Activated CD4-positive, alpha-beta memory T cell treated with anti-CD3 and anti-CD28 coated beads, Interleukin-2, amount 10 ng/mL, durations not matched to agents 7 days and 5 days (primary cell): ENCODE measurements at regions not wholly inside any gene's neighbourhood (a gene's known extent, or its start where the extent isn't known, plus 50 kb on each side); places are given as distances from the start of the nearest gene placed in this dataset.

Experiments
- CTCF ChIA-PET: fragments of 350-600 bp; sonication (Branson Sonifier 250); formaldehyde crosslinking; loops from one replicate; lab custom pipeline; 2021; ENCODE audit warnings: antibody characterized with exemption, inconsistent platforms; lab: Charles Lee
- POLR2A ChIA-PET: fragments of 350-600 bp; sonication (Branson Sonifier 250); formaldehyde crosslinking; loops from one replicate; lab custom pipeline; 2021; ENCODE audit warnings: antibody characterized with exemption; lab: Charles Lee
- DNase-seq: peaks from one replicate; pipeline ENCODE4 v3.0.0-alpha.2; 2020
- H3K27ac Mint-ChIP-seq: one replicate; pipeline ENCODE4 v1.8.0; 2021; ENCODE audit warnings: mild to moderate bottlenecking, mixed read lengths
- H3K27me3 Mint-ChIP-seq: one replicate; pipeline ENCODE4 v1.8.0; 2021; ENCODE audit warnings: mixed read lengths
- H3K36me3 Mint-ChIP-seq: one replicate; pipeline ENCODE4 v1.8.0; 2021; ENCODE audit warnings: low read depth, mixed read lengths
- H3K4me1 Mint-ChIP-seq: one replicate; pipeline ENCODE4 v1.8.0; 2021; ENCODE audit warnings: mixed read lengths
- H3K4me3 Mint-ChIP-seq: one replicate; pipeline ENCODE4 v1.8.0; 2021; ENCODE audit warnings: mild to moderate bottlenecking, mixed read lengths
- H3K9me3 Mint-ChIP-seq: one replicate; pipeline ENCODE4 v1.8.0; 2021; ENCODE audit warnings: mixed read lengths

DNA sequence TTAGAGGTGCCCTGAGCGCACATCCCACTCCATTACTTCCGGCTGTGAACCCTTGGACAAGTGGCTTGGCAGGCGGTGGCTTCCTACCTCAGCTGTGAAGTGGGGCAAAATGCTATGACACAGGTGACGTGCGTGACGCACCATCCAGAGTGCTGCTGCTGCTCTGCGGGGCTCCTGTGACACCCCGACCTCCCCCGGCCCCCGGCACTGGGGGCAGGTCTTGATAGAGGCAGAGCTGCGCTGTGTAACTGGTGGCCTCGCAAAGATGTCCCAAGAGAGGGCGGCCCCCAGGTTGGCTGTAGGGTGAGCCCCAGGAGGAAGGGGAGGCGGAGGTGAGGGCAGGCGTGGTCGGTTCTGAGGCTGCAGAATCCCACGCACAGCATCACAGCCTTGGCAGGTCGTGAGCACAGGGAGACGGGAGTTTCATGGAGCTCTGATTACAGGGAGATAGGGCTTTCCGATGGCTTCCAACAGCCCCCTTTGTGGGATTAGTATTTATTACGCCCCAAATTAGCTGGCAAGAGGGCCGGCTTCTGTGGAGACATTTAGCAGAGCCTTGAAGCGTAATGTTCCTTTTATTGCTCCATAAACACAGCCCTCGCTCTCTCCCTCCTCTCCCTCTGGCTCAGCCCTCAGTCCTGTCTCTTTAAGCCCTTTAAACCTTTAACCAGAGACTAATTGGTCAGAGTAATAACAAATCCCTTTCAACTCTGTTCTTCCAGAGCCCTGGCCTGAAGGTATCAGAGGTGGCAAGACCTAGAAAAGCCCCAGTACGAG is 328.1 kb downstream of the C16orf95 start:
- Mint-ChIP-seq H3K27ac (no peak overlapping the region), H3K36me3 (no peaks in the 10 kb centered on the region), H3K27me3 (peaks cover 4% of the 10 kb centered on the region), H3K4me1 (peaks cover 4% of the 10 kb centered on the region), H3K4me3 (no peak overlapping the region), H3K9me3 (no peaks in the 10 kb centered on the region)
- POLR2A ChIA-PET, result no interaction called here
- CTCF ChIA-PET, result no interaction called here
- DNase-seq, result no peak

DNA sequence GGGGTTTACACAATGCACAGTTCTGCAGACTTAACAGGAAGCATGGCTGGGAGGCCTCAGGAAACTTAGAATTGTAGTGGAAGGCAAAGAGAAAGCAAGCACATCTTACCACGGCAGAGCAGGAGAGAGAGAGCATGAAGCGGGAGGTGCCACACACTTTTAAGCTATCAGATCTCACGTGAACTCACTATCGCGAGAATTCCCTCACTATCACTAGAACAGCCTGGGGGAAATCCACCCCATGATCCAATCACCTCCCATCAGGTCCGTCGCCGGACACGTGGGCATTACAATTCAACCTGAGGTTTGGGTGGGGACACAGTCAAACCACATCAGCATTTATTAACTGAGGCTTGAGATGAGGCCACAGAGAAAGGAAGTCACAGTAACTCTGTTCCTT is 326.7 kb downstream of the C16orf95 start:
- ChIA-PET CTCF (no interaction called here), POLR2A (no interaction called here)
- H3K27ac Mint-ChIP-seq, result no peak overlapping the region
- peaks cover 4% of the 10 kb centered on the region for H3K4me1 Mint-ChIP-seq
- peaks cover 4% of the 10 kb centered on the region for H3K27me3 Mint-ChIP-seq
- no peak for DNase-seq
- no peaks in the 10 kb centered on the region for H3K9me3 Mint-ChIP-seq
- no peaks in the 10 kb centered on the region for H3K36me3 Mint-ChIP-seq
- H3K4me3 Mint-ChIP-seq, result no peak overlapping the region

DNA sequence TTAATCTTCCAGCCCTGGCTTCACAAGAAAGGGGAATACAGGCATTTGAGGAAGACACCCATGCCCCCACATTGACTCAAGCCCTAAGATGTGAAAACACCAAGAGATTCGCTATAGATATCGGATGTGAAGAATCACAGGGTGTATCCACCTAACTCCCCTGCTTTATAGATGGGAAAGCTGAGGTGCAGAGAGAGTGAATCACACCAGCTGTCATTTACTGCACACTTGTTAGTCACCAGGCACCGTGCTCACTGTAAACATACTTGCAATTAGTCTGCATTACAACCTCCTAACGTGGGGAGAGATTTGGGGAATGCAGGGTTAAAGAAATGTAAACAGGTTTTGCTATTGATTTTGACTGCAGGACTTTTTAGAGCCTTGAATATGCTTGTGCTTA is 325.5 kb downstream of the C16orf95 start:
- H3K4me3 Mint-ChIP-seq, result no peak overlapping the region
- no peaks in the 10 kb centered on the region for H3K36me3 Mint-ChIP-seq
- no peak overlapping the region for H3K27ac Mint-ChIP-seq
- ChIA-PET POLR2A (no interaction called here), CTCF (no interaction called here)
- peaks cover 4% of the 10 kb centered on the region for H3K4me1 Mint-ChIP-seq
- no peaks in the 10 kb centered on the region for H3K9me3 Mint-ChIP-seq
- peaks cover 4% of the 10 kb centered on the region for H3K27me3 Mint-ChIP-seq
- DNase-seq, result no peak

DNA sequence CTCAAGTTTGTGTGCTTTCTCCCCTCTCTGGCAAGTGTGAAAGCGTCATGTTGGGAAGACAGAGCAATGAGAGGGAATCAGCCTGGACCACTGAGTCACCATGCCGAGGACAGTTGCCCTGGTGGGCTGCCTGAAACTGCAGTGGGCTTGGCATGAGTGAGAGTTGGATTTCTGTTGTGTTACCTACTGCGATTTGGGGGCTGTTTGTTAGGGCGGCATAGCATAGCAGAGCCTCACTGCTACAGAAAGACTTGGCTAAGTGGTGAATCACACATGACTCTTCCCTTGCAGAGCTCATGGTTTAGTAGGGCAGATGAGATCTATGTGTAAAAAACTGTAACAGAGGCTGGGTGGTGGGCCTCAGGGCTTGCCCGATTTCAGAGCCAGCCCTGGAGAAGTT is 324.6 kb downstream of the C16orf95 start:
- Mint-ChIP-seq H3K9me3 (no peaks in the 10 kb centered on the region), H3K4me3 (no peak overlapping the region), H3K4me1 (peaks cover 4% of the 10 kb centered on the region), H3K27ac (no peak overlapping the region), H3K36me3 (no peaks in the 10 kb centered on the region), H3K27me3 (peaks cover 4% of the 10 kb centered on the region)
- CTCF ChIA-PET, result no interaction called here
- no peak for DNase-seq
- POLR2A ChIA-PET, result no interaction called here

DNA sequence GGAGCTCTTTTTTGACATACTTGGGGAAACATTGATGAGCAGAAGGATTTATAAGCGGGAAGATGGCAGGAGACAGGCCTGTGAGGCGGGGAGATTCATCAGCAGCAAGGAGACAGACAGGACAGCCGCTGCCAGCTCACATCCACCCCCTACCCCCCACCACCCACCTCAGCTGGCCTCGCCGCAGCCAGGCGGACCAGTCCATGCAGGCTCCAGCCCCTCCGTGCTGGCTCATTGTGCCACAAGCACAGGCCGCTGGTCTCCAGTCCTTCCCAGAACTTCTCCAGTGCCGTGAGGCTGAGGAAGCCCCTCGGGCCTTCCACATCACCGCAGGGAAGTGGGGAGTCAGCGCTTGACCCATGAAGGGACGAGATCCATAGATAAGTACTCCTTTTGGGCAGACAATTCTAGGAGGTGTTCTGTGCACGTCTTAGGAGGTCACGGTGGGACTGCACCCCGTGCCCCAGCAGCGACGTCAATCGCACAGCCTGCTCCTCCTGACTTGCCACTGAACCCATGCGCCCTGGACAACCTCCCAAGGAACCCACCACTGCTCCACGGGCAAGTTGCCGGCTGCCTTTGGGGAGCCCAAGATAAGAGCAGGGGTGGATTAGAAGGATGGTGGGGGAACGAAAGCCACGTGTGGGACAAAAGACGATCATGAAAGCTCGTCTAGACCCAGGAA is 323.6 kb downstream of the C16orf95 start:
- no peaks in the 10 kb centered on the region for H3K36me3 Mint-ChIP-seq
- H3K27ac Mint-ChIP-seq, result no peak overlapping the region
- H3K27me3 Mint-ChIP-seq, result peaks cover 4% of the 10 kb centered on the region
- no peak for DNase-seq
- no peak overlapping the region for H3K4me3 Mint-ChIP-seq
- peaks cover 1% of the 10 kb centered on the region for H3K9me3 Mint-ChIP-seq
- H3K4me1 Mint-ChIP-seq, result peaks cover 4% of the 10 kb centered on the region
- POLR2A ChIA-PET, result no interaction called here
- CTCF ChIA-PET, result no interaction called here

DNA sequence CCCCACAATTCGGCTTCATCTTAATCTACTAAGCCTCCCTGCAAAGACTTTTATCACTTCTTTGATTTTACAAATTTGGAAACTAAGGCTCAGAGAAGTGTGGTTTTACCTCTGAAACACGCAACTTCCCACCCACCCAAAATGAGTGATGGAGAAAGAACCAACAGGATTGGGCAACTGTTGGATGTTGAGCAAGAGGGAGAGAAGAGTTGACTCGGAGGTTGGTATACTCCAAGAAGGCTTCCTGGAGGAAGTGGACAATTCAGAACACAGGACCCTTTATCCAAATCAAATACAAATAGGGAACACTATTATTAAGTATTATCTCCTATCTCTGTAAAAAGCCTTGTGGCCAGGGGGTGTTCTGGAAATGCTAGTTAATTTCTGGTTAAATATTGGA is 323.0 kb downstream of the C16orf95 start:
- DNase-seq, result no peak
- no peak overlapping the region for H3K4me3 Mint-ChIP-seq
- H3K27ac Mint-ChIP-seq, result no peak overlapping the region
- CTCF ChIA-PET, result no interaction called here
- H3K4me1 Mint-ChIP-seq, result peaks cover 4% of the 10 kb centered on the region
- H3K9me3 Mint-ChIP-seq, result peaks cover 6% of the 10 kb centered on the region
- no peaks in the 10 kb centered on the region for H3K36me3 Mint-ChIP-seq
- POLR2A ChIA-PET, result no interaction called here
- H3K27me3 Mint-ChIP-seq, result peaks cover 4% of the 10 kb centered on the region

DNA sequence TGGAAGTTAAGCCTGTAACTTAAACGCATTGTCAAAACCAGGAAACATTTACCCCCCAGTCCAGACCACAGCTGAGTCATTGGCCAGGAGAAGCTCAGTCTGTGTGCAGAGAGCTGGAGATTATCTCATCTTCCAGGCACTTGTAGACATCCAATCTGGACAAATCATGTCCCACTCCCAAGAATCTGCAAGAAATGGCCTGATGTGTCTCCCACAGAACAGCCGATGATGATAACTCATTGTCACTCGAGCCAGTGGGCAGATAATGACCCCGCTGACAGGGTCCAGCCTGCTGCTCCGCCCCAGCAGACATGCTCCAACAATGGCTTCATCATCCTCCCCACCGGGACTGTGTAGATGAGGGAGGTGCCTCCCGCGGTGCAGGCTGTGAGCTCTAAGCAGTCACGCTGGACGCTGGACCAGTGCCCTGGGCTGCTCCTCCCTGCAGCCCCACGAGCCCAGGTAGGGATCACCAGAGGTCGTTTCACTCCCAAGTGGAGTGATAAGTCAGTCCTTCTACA is 322.5 kb downstream of the C16orf95 start:
- POLR2A ChIA-PET, result no interaction called here
- H3K27ac Mint-ChIP-seq, result no peak overlapping the region
- H3K4me1 Mint-ChIP-seq, result peaks cover 4% of the 10 kb centered on the region
- peaks cover 6% of the 10 kb centered on the region for H3K9me3 Mint-ChIP-seq
- H3K27me3 Mint-ChIP-seq, result peaks cover 4% of the 10 kb centered on the region
- no peak for DNase-seq
- no peak overlapping the region for H3K4me3 Mint-ChIP-seq
- no peaks in the 10 kb centered on the region for H3K36me3 Mint-ChIP-seq
- CTCF ChIA-PET, result no interaction called here

DNA sequence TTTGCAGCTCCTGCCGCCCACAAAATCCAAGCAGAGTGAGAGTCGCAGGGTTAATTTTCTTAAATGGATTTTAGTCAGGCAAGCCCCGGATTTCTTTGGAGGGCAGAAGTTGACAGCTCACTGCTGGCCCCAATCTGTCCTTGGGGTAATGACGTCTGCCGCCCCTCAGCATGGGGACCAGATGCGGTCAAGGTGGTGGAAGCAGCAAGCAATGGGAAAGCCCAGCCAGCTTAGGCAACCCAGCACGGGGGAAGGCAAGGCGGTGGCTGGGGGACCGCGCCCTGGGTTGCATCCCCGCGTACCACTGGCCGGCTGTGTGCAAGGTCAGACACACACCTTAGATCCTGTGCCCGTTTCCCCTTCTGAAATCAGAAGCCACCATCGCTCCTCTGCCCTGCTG is 321.7 kb downstream of the C16orf95 start:
- Mint-ChIP-seq H3K27ac (no peak overlapping the region), H3K9me3 (peaks cover 6% of the 10 kb centered on the region), H3K4me1 (peaks cover 2% of the 10 kb centered on the region), H3K36me3 (no peaks in the 10 kb centered on the region), H3K4me3 (no peak overlapping the region), H3K27me3 (peaks cover 2% of the 10 kb centered on the region)
- DNase-seq, result no peak
- ChIA-PET CTCF (no interaction called here), POLR2A (no interaction called here)

DNA sequence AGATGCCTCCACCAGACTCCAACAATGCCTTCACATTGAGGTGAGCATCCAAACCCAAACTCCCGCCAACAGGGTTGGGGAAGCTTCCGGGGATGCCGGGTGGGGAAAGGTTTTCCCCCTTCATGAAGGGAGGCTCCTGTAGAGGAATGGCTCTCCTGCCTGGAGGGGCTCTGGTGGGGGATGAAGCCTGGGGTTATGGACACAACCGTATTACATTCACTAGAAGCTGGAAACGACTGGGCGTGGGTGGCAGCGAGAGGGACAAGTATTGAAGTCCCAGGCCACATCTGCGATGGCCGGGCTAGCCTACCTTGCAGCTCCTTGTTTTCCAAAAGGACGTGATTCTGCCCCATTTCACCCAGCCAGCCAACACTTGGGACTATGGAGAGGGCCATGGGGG is 321.1 kb downstream of the C16orf95 start:
- DNase-seq, result no peak
- no peak overlapping the region for H3K4me3 Mint-ChIP-seq
- no peaks in the 10 kb centered on the region for H3K36me3 Mint-ChIP-seq
- peaks cover under 1% of the 10 kb centered on the region for H3K4me1 Mint-ChIP-seq
- no peak overlapping the region for H3K27ac Mint-ChIP-seq
- H3K9me3 Mint-ChIP-seq, result peaks cover 6% of the 10 kb centered on the region
- CTCF ChIA-PET, result no interaction called here
- POLR2A ChIA-PET, result no interaction called here
- H3K27me3 Mint-ChIP-seq, result peaks cover under 1% of the 10 kb centered on the region

DNA sequence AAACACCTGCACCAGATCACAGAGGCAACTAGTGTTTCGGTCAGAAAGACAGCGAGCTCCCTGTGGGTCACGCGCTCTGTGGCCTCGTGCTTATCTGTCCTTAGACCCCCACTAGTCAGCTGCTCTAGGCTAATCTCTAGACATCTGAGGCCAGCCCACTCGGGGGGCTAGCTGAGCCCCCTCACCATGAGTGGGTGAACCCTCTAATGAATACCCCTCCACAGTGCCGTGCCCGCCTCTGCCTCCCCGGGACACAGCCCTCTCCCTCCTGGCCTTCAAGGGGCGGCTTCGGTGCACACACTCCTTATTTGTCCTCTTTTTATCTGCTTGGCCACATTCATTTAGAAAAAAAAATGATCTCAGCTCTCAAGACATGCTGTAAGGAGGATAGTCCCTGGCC is 320.1 kb downstream of the C16orf95 start:
- no peak overlapping the region for H3K4me3 Mint-ChIP-seq
- POLR2A ChIA-PET, result no interaction called here
- no peaks in the 10 kb centered on the region for H3K27me3 Mint-ChIP-seq
- DNase-seq, result no peak
- H3K9me3 Mint-ChIP-seq, result peaks cover 6% of the 10 kb centered on the region
- H3K27ac Mint-ChIP-seq, result no peak overlapping the region
- no peaks in the 10 kb centered on the region for H3K4me1 Mint-ChIP-seq
- H3K36me3 Mint-ChIP-seq, result no peaks in the 10 kb centered on the region
- CTCF ChIA-PET, result no interaction called here

DNA sequence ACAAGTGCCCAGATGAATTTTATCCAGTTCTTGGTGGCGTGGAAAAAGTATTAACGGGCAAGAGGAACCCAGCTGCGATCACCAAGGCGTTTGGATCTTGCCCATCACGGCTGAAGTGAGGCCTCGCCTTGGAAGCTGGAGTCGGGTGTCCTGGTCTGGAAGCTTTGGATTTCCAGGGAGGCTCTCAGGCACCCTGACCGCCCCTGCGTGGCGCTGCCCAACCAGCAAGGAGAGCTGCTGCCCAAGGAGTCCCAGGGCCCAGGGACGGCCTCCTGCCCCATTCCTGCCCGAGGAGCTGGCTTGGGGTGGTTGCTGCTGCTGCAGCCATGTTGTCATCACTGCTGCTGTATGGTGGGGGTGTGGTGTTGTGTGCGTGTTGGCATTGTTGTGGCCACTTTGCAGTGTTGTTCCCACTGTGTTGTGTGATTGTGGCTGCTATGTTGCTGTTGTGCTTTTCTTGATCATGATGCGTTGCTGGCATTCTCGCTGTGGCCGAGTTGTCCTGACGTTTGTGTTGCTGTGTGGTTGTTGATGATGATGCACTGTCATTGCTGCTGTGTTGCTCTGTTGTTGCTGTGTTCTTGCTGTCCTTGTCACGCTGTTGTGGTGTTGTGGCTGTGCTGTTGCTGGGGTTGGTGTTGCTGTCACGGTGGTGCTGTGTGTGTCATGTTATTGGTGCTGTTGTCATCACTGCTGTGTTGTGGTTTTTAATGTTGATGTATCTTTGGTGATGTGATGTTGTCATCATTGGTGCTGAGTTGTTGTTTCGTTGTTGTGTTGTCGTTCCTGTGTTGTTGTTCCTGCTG is 318.8 kb downstream of the C16orf95 start:
- H3K9me3 Mint-ChIP-seq, result peaks cover 6% of the 10 kb centered on the region
- H3K36me3 Mint-ChIP-seq, result no peaks in the 10 kb centered on the region
- POLR2A ChIA-PET, result no interaction called here
- no peak overlapping the region for H3K27ac Mint-ChIP-seq
- H3K4me1 Mint-ChIP-seq, result no peaks in the 10 kb centered on the region
- no peak for DNase-seq
- H3K4me3 Mint-ChIP-seq, result no peak overlapping the region
- H3K27me3 Mint-ChIP-seq, result no peaks in the 10 kb centered on the region
- CTCF ChIA-PET, result no interaction called here

DNA sequence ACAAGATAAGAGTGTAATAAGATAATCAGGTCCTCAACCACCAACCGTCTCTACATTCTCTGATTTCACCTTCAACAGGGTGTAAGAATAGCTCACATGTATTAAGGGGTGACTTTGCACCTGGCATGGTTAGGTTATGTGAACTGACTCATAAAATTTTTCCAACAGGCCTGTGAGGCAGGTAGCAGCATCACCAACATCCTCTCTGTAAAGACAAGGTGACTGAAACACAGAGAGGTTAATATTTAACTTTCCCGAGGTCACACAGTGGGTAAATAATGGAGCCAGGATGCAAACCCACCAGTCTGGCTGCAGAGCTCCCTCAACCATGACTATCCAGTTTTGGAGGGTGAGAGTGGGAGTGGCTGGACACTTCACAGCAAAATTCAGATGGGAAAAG is 317.2 kb downstream of the C16orf95 start:
- CTCF ChIA-PET, result no interaction called here
- Mint-ChIP-seq H3K4me3 (no peak overlapping the region), H3K9me3 (peaks cover 6% of the 10 kb centered on the region), H3K4me1 (no peaks in the 10 kb centered on the region), H3K27ac (no peak overlapping the region), H3K27me3 (no peaks in the 10 kb centered on the region), H3K36me3 (no peaks in the 10 kb centered on the region)
- POLR2A ChIA-PET, result no interaction called here
- no peak for DNase-seq

DNA sequence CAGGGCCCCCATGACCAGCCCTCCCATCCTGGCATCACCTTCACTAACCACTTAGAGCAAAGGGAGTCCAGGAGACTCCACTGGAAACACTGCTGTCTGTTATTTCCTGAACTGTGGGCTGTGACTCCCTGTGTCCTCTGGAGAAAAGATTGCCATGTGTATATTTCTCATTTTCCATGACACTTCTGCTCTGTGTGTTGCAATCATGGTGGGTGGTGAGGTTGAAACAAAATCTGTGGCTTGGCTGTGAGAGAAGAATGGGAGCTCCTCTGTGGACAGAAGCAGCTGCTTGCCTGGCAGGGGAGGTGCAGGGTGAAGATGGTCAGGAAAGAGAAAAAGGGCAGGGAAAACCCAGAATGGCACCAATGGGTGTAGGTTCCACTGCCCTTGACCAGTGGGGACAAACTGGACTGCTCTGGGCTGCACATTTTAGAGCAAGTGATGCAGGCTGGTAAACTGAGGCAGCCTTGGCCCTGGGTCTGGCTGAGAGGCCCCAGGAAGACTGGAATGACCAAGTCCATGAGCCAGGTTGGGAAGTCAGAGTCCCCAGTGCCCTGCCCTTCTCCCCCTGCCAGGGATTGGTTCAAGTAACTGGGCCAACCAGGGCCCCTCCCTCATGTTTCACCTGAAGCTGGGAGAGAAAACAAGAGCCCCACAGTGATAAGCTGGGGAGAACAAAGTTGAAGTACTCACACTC is 314.3 kb downstream of the C16orf95 start:
- no peaks in the 10 kb centered on the region for H3K36me3 Mint-ChIP-seq
- H3K27me3 Mint-ChIP-seq, result no peaks in the 10 kb centered on the region
- DNase-seq, result no peak
- no peak overlapping the region for H3K4me3 Mint-ChIP-seq
- H3K27ac Mint-ChIP-seq, result no peak overlapping the region
- no peaks in the 10 kb centered on the region for H3K4me1 Mint-ChIP-seq
- peaks cover 6% of the 10 kb centered on the region for H3K9me3 Mint-ChIP-seq
- POLR2A ChIA-PET, result no interaction called here
- CTCF ChIA-PET, result interaction anchor here (1.7 kb wide), 1 partner anchor 61 kb away, joined by 3 read pairs; no protein-coding TSS in a partner anchor
